OCI-M1 (cell line): ENCODE measurements at regions not wholly inside any gene's neighbourhood (a gene's known extent, or its start where the extent isn't known, plus 50 kb on each side); places are given as distances from the start of the nearest gene placed in this dataset.

Experiments used
- DNase-seq: peaks from one replicate; lab custom pipeline; 2025; lab: John Stamatoyannopoulos, UW

DNA sequence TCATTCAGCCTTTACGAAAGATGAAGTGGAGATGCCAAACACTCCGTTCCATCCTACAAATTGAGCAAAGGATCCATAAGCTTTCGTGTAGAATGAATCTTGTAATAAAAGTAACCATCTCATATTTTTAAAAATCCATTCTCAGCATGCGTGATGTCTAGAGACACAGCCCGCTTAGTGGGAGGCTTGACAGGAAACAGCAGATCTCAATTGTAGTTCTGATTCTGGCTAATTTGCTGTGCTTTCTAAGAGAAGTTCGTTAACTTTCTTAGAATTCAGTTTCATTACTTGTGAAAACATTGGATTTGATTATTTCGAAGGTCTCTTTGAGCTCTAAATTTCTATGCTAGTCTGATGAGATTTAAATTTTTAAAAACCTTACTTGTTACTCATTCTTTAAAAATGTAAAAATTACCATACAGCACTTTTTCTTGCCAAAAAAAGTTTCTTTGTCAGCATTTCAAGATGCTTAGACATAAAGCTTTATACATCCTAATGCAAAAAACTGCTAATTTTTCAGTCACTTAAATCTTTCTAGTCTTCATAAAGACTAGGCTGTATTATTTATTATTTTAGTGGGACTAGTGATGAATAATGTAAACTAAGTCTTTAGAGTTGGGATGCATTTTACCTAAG is 66.9 kb upstream of the NEIL3 start:
- no peak for DNase-seq

DNA sequence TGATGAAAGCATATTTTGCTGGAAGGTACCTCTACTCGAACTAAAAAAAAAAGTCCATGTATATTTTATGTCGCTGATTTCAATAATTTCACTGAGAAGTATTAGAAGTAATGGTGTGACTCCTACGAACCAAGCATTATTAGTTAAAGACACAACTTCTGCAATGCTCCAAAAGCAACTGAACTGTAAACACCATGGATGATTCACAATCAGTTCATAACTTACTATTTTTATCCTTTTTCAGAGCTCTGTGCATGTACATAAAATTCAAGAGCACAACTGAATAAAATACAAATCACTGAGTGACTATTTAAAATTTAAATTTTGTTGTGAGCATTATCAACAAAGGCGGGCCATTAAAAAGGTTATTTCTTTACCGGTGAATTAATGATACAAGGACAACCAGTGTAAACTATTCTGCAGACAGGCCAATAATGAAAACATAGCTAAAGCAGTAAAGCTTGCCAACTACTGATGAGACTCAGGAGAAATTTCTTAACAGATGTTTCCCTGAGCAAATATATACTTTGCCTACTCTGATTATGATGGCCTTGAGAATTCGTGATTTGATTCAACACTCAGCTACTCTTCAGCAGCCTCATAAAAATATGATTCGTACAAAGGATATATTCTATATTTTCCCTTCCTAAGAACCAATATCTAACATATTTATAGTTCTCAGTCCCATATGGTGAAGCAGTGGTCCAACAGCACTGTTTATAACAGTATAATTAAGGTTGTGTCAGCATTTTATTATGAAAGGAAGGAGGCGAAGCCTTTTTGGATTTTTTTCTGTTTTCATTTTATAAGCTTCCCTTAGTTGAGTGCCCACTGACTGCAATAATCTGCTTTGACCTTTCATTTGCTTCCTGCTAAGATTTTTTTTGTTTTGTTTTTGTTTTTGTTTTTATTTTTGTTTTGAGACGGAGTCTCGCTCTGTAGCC is 62.8 kb upstream of the NEIL3 start:
- DNase-seq = no peak

DNA sequence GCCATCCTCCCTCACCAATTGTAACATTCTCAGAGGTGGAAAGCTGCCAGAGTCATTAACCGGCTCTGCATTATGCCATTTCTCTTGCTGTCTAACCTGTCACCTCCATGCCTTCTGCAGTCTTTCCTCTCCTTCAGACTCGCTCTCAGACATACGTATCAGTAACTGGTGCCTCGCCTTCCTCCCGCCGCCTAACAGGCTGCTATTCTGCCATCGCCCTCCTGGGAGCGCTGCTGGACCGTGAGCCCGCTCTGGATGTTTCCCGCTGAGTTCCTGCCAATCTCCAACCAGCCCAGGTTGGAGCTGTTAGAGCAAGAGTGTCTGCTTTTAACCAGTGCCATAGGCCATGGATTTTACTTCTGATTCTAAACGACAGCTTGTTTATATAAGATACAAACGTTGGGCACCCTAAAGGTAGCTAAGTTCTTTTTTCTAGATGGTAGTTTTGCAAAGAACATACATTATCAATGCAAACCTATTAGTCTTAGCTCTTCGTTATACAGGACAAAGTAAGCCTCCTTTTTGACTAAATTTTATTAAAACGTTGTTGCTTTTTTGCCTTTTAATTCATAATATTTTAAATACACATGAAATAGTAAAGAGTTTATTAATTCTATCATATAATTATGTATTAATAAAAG is 59.5 kb upstream of the NEIL3 start:
- peak; percentile 91 for DNase-seq

DNA sequence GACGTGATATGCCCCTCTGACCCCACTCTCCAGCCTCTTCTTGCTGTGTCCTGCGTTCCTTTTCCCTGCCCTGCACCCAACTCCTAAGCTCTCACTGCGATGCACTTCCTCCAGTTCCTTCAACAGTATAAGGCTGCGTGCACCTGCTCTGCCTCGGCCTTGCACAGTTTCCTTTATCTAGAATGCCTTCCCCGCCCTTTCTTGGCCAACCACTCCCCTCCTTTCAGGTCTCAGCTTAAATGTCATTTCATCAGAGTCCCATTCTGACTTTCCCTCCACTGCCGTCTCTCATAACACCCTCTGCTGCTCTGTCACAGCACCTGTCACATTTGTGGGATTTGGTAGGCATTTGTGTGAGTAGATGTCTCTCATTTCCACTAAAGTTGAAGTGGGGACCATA is 58.4 kb upstream of the NEIL3 start:
- no peak for DNase-seq

DNA sequence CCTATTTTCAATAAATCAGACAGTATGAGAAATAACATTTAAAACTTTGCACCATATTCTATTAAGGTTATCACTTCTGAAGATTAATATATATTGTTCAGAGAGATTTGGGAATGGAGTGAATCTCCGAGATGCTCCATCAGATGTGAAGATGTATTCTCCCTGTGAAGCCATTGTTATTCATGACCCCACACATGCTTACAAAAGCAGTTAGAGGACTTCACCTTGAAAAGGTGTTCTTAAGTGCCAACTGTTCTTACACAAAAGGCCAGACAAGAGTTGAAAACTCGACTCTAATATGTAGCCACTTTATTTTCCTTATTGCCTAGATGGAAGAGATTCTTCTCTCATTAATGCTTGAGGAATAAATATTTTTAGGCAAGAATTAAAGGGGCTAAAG is 54.3 kb upstream of the NEIL3 start:
- DNase-seq = no peak

DNA sequence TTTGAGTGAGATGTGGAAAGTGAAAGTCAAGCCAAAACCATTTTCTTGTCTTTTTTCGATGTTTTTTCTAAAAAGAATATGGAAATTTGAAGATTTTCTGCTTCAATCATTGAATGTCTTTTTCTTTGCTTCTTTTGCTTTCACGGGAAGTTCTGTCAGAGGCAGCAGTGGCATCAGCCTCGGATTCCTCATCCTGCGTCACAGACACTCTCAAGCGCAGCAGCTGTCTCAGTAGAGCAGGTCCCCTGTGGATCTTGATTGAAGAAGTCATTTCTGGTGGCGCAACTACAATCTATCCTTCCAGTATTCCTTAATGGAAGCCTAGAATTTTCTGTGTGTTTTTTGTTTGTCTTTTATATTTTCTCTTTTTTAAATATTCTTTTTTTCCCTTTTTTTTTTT is 52.7 kb upstream of the NEIL3 start:
- DNase-seq = no peak

DNA sequence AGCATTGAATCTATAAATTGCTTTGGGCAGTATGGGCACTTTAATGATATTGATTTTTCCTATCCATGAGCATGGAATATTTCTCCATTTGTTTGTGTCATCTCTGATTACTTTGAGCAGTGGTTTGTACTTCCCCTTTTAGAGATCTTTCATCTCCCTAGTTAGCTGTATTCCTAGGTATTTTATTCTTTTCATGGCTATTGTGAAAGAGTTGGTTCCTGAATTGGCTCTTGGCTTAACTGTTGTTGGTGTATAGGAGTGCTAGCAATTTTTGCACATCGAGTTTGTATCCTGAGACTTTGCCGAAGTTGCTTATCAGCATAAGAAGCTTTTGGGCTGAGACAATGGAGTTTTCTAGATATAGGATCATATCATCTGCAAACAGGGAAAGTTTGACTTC is 50.2 kb upstream of the NEIL3 start:
- DNase-seq = peak; percentile 79
